GM18870 (cell line): ENCODE measurements at regions not wholly inside any gene's neighbourhood (a gene's known extent, or its start where the extent isn't known, plus 50 kb on each side); places are given as distances from the start of the nearest gene placed in this dataset.

Experiments
- ATAC-seq: cut with Tn5 transposase; IDR thresholded peaks from one replicate; pipeline ENCODE4 v1.9.1; 2021; ENCODE audit warnings: moderate library complexity; ENCODE audit not compliant: unreplicated experiment

DNA sequence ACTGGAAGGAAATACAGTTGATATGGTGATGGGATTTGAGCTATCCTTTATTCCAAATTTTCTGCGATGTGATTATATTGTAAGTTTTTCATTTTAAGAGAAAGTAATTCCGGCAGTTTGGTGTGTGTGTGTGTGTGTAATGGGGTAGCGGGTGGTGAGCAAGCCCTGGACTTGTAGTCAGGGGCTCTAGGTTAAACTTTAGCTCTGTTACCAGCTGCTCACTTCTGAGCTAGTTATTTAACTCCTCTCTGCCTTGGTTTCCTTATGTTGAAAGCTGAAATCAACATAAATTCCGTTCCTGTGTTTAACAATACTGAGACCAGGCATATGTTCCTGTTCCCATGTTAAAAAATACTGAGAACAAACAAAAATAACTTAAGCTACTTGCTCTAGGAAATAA is 174.1 kb upstream of the CASK start:
- no peak for ATAC-seq

DNA sequence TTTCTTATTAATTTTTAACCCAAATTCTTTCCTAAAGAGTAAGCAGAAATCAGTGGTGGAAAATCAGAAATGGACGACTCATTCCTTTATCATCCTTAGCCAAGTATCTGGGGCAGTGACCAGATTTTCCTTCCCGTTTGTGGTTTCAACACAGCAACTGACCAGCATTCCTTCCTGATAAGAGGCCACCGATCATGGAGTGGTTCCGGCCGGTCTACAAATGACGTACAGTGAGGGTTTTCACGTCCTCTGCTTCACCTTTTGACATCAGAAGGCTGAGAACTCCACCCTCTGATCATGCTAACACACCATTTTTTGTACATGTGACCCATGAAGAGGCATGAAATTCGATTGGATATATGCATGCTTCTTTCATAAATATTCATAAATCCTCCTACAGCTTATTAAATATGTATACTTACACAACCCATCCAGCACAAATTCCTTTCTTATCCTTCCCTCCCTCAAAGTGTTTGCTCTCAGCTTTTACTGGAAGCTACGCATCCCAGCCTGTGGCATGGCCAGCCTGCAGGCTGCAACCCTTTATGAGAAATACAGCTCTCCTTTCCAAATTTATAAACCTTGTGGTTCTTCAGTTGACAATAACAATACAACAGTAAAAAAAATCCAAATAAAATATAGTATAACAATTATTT is 173.0 kb upstream of the CASK start:
- no peak for ATAC-seq

DNA sequence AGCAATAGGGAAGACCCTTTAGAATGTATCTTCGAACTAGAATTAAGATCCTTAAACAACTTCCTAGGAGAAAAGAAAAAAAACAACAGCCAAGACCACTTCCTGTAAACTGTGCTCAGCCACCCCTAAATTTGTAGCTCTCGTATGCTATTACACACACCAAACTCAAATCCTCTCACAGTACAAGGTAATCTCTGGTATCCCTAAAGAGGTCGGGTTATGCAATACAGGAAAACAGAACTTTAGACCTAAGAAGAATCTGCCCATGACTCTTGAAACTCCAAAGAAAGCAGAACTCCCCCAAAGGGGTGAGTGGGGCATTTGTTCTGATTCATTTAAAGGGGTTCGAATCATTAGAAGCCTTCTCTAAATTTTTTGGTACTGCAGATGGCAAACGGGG is 170.9 kb upstream of the CASK start:
- ATAC-seq = no peak

DNA sequence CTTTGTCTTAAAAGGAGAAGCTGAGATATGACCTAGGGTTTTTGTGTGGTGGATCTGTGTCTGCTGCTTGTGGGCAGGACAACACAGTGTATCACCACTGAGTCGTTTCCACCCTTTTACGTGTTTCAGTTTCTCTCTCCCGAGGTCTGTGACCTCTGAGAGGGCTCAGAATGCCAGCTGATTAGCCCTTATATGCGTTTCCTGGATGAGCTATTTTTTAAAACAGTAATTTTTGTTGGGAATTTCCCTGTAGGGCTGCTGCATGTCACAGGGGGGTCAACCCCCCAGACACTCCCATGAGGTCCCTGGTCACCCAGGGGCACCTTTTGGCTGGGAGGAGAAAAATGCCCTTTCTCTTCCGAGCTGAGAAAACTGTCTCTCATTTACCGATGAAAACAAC is 170.4 kb upstream of the CASK start:
- no peak for ATAC-seq

DNA sequence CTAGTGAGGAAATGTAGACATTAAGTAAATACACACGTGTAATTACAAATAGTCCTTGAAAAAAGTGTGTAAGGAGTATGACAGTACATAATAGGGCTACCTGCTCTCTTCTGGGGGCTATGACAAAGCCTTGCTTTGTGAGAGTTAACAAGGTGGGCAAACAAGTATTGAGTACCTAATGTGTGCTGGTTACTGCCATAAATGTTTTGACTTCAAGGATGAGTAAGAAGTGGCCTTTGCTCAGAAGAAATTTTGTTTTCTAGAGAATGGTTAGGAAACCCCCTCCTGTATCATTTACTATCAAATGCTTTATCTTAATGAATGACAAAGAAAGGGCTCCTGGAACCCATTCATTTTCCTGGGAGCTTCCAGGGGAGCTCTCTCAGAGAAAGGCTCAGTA is 167.0 kb upstream of the CASK start:
- ATAC-seq = no peak

DNA sequence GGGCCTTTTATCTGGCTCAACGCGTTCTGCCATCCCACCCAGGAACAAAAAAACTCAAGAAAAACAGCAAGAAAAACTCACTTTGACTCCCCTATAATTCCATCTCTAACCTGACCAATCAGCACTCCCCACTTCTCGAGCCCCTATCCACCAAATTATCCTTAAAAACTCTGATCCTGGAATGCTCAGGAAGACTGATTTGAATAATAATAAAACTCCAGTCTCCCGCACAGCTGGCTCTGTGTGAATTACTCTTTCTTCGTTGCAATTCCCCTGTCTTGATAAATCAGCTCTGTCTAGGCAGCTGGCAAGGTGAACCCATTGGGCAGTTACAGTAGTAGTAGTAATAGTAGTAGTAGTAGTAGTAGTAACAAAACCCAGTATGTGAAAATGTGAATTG is 165.7 kb upstream of the CASK start:
- no peak for ATAC-seq

DNA sequence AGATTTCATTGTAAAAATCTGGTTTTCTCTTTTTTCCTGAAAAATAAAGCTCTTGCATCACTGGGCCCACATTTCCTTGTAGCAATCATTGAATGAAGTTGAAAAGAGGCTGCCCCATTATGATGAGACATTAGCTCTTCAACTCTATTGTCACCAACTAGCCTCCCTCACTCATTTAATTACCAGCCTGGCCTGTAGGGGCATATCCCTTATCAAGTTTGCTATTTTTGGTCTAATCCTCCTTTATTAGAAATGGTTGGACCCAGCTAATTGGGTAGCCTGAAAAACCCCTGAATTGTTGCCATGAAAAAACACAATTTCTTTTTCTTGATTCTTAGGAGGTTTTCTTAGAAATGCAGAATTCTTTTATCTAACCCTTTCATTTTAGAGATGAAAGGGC is 164.6 kb upstream of the CASK start:
- no peak for ATAC-seq

DNA sequence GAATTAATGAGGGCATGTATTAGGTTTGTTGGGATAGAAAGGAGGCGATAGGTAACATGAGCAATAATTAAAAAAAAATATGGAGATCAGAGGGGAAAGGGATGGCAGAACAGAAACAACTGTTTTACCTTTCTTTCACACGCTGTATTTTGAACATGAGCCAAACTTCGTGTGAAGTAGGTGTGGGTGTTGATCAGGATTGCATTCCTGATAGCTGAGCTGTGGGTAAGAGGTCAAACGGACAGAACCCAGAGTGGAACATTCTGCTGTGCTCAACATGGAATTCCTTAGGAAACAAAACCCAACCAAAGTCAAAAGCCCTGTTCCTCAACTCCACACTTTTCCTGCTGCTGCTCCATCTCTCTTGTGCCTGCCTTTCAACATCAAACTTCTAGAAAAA is 162.5 kb upstream of the CASK start:
- ATAC-seq = no peak

DNA sequence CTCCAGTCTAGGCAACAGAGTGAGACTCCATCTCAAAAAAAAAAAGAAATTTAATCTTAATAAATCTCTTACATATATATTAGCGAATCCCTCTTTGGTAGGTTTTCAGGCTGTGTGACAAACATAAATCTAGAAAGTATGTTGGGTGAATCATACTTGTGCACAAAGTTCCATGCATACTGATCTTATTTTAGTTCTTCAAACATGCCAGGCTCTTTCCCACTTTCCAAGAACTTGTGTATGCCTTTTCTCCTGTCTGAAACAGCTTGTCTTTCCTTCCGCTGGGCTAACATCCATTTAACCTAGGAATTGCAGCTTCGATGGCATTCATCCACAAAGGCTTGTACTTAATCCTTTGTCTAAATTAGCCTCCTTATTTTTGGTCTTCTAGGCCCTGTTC is 156.6 kb upstream of the CASK start:
- ATAC-seq = no peak

DNA sequence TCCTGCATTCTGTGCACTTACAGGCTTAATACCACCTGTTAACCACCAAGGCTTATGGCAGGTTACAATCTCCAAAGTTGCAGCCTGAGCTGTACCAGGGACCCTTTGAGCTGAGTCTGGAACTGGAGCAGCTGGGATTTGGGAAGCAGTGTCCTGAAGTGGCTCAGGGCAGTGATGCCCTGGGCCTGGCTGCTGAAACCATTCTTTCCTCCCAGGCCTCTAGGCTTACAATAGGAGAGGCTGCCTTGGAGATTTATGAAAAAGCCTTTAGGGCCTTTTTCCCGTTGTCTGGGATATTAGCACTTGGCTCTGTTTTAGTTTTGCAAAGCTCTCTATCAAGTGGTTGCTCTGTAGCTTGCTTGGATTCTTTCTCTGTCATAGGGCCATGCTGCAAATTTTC is 154.3 kb upstream of the CASK start:
- no peak for ATAC-seq

DNA sequence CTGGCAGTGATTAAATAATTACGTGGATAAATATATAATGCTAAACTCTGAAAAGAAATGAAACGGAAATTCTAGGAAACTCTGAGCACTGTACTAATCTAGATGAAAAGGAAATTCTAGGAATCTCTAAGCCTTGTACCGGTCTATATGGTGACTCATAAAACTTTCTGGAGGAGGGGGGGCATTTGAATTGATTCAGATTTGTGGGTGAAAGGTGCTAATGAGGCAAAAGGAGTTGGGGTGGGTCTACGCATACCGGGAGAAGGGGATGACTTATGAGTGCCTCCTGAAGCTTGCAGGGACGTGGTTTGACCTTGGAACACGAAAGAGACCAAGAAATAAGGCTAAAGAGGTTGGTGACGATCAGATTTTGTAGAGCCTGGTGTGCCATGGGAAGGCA is 151.7 kb upstream of the CASK start:
- ATAC-seq = no peak

DNA sequence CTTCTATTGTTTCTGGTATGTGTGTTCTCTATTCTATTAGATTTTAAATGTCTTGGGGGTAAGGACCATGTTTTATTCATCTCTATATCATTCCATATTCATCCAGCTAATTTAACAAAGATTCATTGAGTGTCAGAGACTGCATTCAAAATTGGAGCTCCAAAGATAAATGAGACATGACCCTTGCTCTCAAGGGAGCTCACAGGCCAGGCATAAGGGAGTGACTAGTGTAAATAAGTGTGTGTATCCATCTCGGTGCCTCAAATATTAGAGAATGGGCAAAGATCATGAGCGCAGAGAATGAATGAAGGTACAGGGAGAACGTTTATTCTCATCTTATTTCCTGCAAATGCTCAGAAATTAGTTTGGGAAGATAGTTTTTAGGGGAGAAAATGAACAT is 150.1 kb upstream of the CASK start:
- no peak for ATAC-seq

DNA sequence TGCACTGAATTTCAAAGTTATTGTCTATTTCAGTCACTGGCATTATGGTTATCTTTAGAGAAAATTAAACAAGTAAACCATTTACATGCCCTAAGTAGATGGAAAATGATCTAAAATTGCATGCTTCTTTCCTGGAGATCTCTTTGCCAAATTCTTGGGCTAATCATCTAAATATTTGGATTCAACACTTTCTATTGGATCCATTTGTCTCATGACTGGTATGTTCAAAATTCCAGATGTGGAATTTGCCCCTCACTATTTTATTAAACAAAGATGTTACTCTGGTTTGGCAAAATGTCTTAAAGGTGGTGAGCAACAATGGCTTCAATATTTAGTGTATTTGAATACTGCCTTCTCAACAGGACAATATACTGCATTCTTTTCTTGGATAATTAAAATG is 147.5 kb upstream of the CASK start:
- no peak for ATAC-seq

DNA sequence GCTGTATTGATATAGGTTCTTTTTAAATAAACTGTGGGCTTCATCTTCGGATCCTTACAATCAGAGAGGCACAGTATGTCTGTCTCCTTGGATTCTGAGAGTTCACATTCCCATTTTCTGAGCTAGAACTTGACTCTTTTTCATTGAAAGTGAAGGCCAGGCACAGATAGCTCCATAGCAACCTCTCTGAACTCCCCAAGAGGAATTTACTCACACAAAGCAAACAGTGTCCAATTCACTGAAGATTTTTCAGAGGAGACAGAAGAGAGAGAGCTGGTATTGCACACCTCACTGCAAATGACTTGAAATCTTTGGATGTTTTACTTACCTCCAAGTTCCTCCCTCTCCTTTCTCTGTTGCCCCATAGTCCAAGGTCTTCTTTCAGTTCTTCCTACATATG is 130.9 kb upstream of the CASK start:
- ATAC-seq = no peak

DNA sequence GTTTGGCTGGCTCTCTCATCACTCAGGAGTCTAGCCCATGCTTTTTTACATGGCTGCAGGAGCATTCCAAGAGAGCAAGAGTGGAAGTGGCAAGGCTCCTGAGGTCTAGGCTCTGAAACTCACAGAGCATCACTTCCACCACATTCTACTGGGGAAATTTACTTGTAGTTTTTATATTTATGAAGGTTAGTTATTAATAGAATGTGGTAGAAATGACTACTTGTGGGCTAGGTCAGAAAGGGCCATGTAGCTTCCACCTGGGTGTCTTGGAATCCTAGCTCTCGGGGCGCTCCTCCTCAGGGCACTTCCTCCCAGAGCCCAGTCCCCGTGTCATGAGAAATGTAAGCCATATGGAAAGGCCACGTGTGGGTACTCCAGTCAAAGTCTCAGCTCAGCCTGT is 127.0 kb upstream of the CASK start:
- ATAC-seq = no peak

DNA sequence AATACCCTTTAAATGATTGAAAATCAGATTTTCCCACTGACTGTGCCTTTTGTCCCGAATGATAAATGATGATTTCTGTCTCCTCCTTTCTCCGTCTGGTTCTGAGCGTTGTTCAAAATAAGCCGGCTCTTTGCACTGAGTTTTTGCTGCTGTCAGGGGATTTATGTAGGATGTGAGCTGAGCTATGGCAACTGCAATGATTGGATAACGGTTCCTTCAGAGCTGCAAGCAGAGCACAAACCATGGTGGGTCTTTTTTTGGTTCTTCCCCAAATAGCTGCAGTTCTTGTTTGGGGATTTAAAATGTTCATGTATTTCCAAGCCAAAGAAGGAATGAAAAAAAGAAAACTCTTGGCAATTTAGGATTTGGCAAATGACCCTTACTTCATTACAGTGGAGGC is 124.5 kb upstream of the CASK start:
- no peak for ATAC-seq

DNA sequence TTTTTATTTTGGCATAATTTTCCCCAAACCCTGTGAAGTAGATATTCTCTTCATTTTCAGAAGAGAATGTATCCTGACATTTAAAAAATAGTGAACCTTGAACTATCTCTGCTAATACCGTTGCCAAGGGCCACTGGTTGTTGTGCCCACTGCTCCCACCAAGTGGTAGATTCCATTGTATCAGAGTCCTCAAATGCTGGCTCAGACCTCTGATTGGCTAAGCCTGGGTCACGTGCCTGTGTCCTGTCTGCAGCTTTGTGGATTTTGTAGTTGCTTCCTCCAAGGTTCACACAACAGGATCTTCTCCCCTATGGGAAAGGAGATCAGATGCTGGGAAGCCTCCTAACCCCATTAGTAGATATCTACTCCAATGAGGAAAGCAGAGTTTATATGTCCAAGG is 104.8 kb upstream of the CASK start:
- ATAC-seq = no peak

DNA sequence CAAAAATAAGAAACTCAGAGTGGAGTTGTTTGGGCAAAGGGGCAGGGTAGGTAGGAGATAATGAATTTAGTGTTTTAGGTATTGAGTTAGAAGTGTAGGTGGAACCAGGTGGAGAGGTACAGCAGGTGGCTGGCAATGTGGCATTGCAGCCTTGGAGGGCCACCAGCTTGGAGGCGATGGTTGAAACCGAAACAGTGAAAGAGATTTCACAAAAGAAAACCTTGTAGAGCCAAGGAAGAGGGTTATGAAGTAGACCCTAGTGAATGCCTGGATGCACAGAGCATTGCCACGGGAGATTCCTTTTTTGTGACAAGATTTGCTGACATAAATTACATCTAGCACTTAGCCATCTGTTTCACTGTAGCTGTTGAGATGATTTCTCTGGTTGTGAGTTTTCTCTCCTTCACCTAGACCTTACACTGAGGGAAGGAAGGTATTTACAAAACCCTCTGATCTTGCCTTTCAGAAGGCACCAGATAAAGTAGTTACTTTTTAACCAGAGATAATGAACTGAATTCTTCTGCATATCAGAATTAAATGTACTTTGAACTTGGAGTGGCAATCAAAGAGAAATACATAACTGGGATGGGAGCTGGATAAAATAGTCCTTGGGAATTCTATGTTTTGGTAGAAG is 104.1 kb upstream of the CASK start:
- ATAC-seq = no peak

DNA sequence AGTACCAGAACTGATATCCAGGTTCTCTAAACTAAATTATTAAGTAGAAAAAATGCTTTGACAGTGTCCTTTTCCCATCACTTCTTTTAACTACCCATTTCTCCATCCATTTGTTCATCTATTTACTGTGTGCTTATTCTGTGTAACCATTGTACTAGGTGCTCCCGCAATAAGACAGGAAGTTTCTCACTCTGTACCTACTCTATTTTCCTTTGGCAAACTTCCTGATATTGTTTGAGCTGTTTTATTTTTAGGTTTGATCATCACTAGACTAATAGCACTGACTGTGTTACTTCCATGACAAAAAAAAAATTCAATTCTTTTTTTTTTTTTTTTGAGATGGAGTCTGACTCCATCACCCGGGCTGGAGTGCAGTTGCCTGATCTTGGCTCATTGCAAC is 102.5 kb upstream of the CASK start:
- no peak for ATAC-seq

DNA sequence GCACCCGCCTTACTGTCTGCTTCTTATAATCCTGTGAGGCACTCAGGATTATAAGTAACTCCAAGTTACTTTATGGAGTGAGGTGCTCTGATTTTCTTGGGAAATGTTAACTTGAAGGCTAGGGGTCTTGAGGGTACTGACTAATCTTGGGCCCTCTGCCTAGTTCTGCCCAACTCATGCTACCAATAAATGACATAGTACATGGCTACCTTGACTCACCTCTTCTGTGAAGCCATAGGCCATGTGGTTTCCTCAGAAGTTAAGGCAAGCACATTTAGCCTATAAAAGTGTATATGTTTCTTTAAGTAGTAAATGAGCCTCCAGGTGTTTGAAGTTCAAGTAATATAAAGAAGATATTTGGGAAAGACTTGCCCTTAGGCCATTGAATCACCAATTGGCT is 99.8 kb upstream of the CASK start:
- ATAC-seq = no peak

DNA sequence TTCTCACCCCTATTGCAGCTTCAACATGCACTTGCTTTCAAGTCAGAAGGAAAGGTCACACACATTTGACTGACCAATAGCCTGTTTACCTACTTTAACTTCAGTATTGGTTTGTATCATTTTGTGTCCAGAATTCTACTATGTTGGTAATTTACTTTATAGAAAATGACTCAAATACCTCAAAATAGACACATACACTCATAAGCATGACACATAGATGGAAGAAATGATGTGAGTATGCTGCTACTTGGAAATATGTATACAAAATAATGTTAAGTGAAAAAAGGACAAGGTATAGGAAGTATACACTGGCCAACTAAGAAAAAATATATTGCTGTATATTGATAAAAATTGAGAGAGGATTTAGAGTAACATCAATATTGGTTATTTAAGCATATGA is 98.8 kb upstream of the CASK start:
- no peak for ATAC-seq

DNA sequence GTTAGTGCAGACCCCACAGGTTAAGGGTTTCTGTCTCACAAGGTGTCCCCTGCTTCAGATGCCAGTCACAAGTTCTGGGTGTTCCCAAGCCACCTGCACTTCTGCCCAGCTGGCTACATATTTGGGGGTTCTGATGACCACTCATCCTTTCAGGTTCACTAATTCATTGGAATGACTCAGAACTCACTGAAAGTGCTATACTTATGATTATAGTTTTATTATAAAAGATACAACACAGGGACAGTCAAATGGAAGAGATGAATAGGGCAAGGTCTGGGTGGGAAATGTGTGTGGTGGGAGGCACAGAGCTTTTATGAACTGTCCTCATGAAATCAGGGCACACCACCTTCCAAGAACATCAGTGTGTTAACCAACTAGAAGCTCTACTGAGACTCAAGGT is 97.7 kb upstream of the CASK start:
- no peak for ATAC-seq

DNA sequence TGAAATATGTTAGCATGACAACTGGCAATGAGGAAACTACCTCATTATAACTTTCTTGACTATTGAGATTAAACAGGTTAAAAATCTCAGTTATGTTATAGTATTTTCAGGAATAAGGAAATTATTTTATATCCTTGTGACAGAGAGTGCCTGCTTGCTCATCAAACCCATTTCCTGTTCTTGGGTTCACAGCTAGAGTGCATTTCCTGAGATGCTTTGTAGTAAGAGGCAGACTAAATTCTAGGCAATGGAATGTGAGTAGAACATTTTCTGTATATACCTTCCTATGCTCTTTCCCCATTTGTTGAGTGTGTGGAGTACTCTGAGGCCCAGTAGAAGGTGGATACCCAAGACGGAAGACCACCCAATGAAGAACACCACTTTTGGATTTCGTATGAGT is 96.9 kb upstream of the CASK start:
- ATAC-seq = no peak
